K562 (cell line): ENCODE measurements at regions not wholly inside any gene's neighbourhood (a gene's known extent, or its start where the extent isn't known, plus 50 kb on each side); places are given as distances from the start of the nearest gene placed in this dataset.

Experiments
- ATAC-seq: fragments of 200-7000 bp; cut with Tn5 transposase; 3 replicates; pipeline ENCODE4 v1.9.1; 2020; ENCODE audit warnings: moderate library complexity
- BruUV-seq: library from RNA; stranded (reverse); fragments of 400-500 nt; replicated peaks from 2 replicates; lab custom pipeline; 2021; lab: Mats Ljungman, UMichigan
- CTCF ChIA-PET: fragments of 300-600 bp; formaldehyde crosslinking; extraction: SDS; loops from one replicate; lab custom pipeline; 2021; ENCODE audit warnings: low intra/inter-chr PET ratio; lab: Yijun Ruan, JAX
- POLR2A ChIA-PET: fragments of 300-600, 350-650 bp; sonication (Branson Sonifier 250); formaldehyde crosslinking; extraction: SDS; loops from one replicate; lab custom pipeline; 2021; ENCODE audit warnings: antibody characterized with exemption, inconsistent platforms; lab: Yijun Ruan, JAX
- DNase-seq, 4 experiments: peaks; one replicate each; pipeline versions ENCODE4 v3.0.0 to v3.0.0-alpha.2; 2011 to 2018; ENCODE audit warnings: low spot score in 3 of 4, mixed read lengths in 3 of 4; ENCODE audit errors: extremely low read depth in 1 of 4
- FAIRE-seq: peaks from 2 replicates; lab custom pipeline; 2011; peaks lifted over from hg19 to GRCh38; lab: Jason Lieb, UNC
- H2AFZ ChIP-seq: 2 replicates; pipeline ENCODE4 v1.6.0; 2011; ENCODE audit warnings: low read depth, low read length, control low read depth, inconsistent platforms
- H3K27ac ChIP-seq: fragments of 200-600 bp; 3 replicates; pipeline ENCODE4 v1.8.0; 2011; ENCODE audit warnings: low read depth, mild to moderate bottlenecking, control low read depth, inconsistent platforms, low read length, moderate library complexity, mixed read lengths; ENCODE audit errors: extremely low read depth
- H3K27me3 ChIP-seq, 2 experiments: fragments of 300-600 bp in 1 of 2; 2 replicates in 1 of 2; 3 replicates in 1 of 2; pipeline versions ENCODE4 v1.6.0 to v1.8.0; 2011; ENCODE audit warnings: inconsistent platforms in 2 of 2, low read length in 2 of 2, mild to moderate bottlenecking in 1 of 2, mixed read lengths in 1 of 2, moderate library complexity in 1 of 2; ENCODE audit not compliant: control insufficient read depth in 2 of 2, insufficient read depth in 2 of 2
- H3K36me3 ChIP-seq: fragments of 300-600 bp; 3 replicates; pipeline ENCODE4 v1.8.0; 2011; ENCODE audit warnings: mild to moderate bottlenecking, low read length, inconsistent platforms; ENCODE audit not compliant: control insufficient read depth, insufficient read depth
- H3K4me1 ChIP-seq, 2 experiments: fragments of 200-600 bp in 1 of 2; replicated peaks in 1 of 2; 2 replicates in 1 of 2; 3 replicates in 1 of 2; pipeline versions ENCODE4 v1.5.1 to v1.8.0; 2011; ENCODE audit warnings: inconsistent platforms in 2 of 2, low read length in 2 of 2, mild to moderate bottlenecking in 1 of 2, mixed read lengths in 1 of 2, moderate library complexity in 1 of 2; ENCODE audit not compliant: control insufficient read depth in 2 of 2, insufficient read depth in 2 of 2
- H3K4me2 ChIP-seq: 2 replicates; pipeline ENCODE4 v1.6.1; 2011; ENCODE audit warnings: low read length, control low read depth, inconsistent platforms, mixed read lengths; ENCODE audit not compliant: insufficient read depth
- H3K4me3 ChIP-seq: fragments of 200-600 bp; sonication (generic), shearing (Covaris generic); 2 replicates; pipeline ENCODE4 v1.5.1; 2016; ENCODE audit warnings: control low read depth, inconsistent platforms
- H3K79me2 ChIP-seq: fragments of 200-600 bp; 3 replicates; pipeline ENCODE4 v1.8.0; 2011; ENCODE audit warnings: low read length, inconsistent platforms; ENCODE audit not compliant: control insufficient read depth, insufficient read depth
- H3K9ac ChIP-seq, 2 experiments: 2 replicates each; pipeline versions ENCODE4 v1.6.0 to v1.6.1; 2011; ENCODE audit warnings: low read depth in 2 of 2, low read length in 2 of 2, control low read depth in 1 of 2, inconsistent platforms in 1 of 2, mild to moderate bottlenecking in 1 of 2, mixed read lengths in 1 of 2; ENCODE audit not compliant: insufficient read depth in 1 of 2
- H3K9me1 ChIP-seq: one replicate; pipeline ENCODE4 v1.6.0; 2011; ENCODE audit warnings: inconsistent platforms, mild to moderate bottlenecking, low read length, moderate library complexity; ENCODE audit not compliant: control insufficient read depth, insufficient read depth
- H3K9me3 ChIP-seq: replicated peaks from 2 replicates; pipeline ENCODE4 v1.5.1; 2011; ENCODE audit warnings: low read depth, low read length, inconsistent platforms; ENCODE audit not compliant: control insufficient read depth, insufficient read depth
- H4K20me1 ChIP-seq: replicated peaks from 2 replicates; pipeline ENCODE4 v1.6.1; 2011; ENCODE audit warnings: low read length, inconsistent platforms, mixed read lengths; ENCODE audit not compliant: control insufficient read depth, insufficient read depth
- CCNT2 ChIP-seq: IDR thresholded peaks from 2 replicates; pipeline ENCODE4 v1.6.1; 2011; ENCODE audit warnings: borderline replicate concordance, low read depth, mild to moderate bottlenecking, moderate library complexity, mixed read lengths, low read length; ENCODE audit not compliant: insufficient read length; ENCODE audit errors: extremely low read depth
- CREBBP ChIP-seq: IDR thresholded peaks from one replicate; pipeline ENCODE4 v1.6.1; 2012; ENCODE audit warnings: low read depth, mild to moderate bottlenecking, control low read depth, inconsistent platforms, low read length
- CTCF ChIP-seq, 3 experiments: IDR thresholded peaks in 2 of 3; conservative IDR thresholded peaks in 1 of 3; 2 replicates each; pipeline ENCODE4 v1.5.1; 2011 to 2012; ENCODE audit warnings: low read length in 3 of 3, mild to moderate bottlenecking in 3 of 3, control low read depth in 2 of 3, improper control_type of control experiment in 1 of 3, inconsistent platforms in 1 of 3, low read depth in 1 of 3, mixed read lengths in 1 of 3, moderate library complexity in 1 of 3; ENCODE audit not compliant: insufficient read depth in 2 of 3
- DPF2 ChIP-seq: fragments of 450-650 bp; IDR thresholded peaks from 2 replicates; pipeline ENCODE4 v1.6.1; 2016
- FOXK2 ChIP-seq, 2 experiments: fragments of 450-650 bp; IDR thresholded peaks in 1 of 2; conservative IDR thresholded peaks in 1 of 2; 2 replicates each; pipeline ENCODE4 v1.6.1; 2016; ENCODE audit warnings: low read depth in 2 of 2, mild to moderate bottlenecking in 1 of 2
- FOXM1 ChIP-seq, 2 experiments: fragments of 450-650 bp in 1 of 2; sonication (generic) in 1 of 2; formaldehyde crosslinking in 1 of 2; IDR thresholded peaks; 2 replicates each; pipeline versions ENCODE4 v1.6.1 to v1.9.0; 2017 to 2022; ENCODE audit warnings: low read depth in 2 of 2, mild to moderate bottlenecking in 2 of 2, missing genetic modification reagents in 1 of 2, moderate library complexity in 1 of 2
- GATA2 ChIP-seq: sonication (generic); formaldehyde crosslinking; IDR thresholded peaks from 2 replicates; pipeline ENCODE4 v1.4.0; 2020; ENCODE audit warnings: mild to moderate bottlenecking, missing genetic modification reagents
- HDAC3 ChIP-seq: fragments of 450-650 bp; IDR thresholded peaks from 2 replicates; pipeline ENCODE4 v1.6.1; 2018; ENCODE audit warnings: borderline replicate concordance, mild to moderate bottlenecking, moderate library complexity; ENCODE audit not compliant: partially characterized antibody
- MEF2A ChIP-seq: IDR thresholded peaks from 2 replicates; pipeline ENCODE4 v1.6.1; 2011; ENCODE audit warnings: low read depth, mild to moderate bottlenecking, low read length, moderate library complexity; ENCODE audit not compliant: control insufficient read depth
- MTA1 ChIP-seq: fragments of 450-650 bp; IDR thresholded peaks from 2 replicates; pipeline ENCODE4 v1.6.1; 2017; ENCODE audit warnings: borderline replicate concordance
- NEUROD1 ChIP-seq: fragments of 150-350 bp; IDR thresholded peaks from 2 replicates; pipeline ENCODE4 v1.6.1; 2014; ENCODE audit warnings: borderline replicate concordance, low read length, low read depth; ENCODE audit not compliant: partially characterized antibody
- NRF1 ChIP-seq, 2 experiments: fragments of 450-650 bp; IDR thresholded peaks in 1 of 2; conservative IDR thresholded peaks in 1 of 2; 2 replicates each; pipeline ENCODE4 v1.6.1; 2014; ENCODE audit warnings: mild to moderate bottlenecking in 2 of 2
- RFX7 ChIP-seq: fragments of 250-450 bp; sonication (Bioruptor Pico); IDR thresholded peaks from 2 replicates; pipeline ENCODE4 v1.5.1; 2021; ENCODE audit warnings: mild to moderate bottlenecking
- SMARCA4 ChIP-seq: fragments of 450-650 bp; IDR thresholded peaks from 2 replicates; pipeline ENCODE4 v1.6.1; 2016
- XRCC4 ChIP-seq: IDR thresholded peaks from one replicate; pipeline ENCODE4 v1.6.1; 2011; ENCODE audit not compliant: insufficient read depth, insufficient read length; ENCODE audit errors: extremely low read depth
- YY1 ChIP-seq, 3 experiments: IDR thresholded peaks; 2 replicates each; pipeline ENCODE4 v1.6.1; 2011; ENCODE audit warnings: low read length in 2 of 3, mild to moderate bottlenecking in 2 of 3, moderate library complexity in 2 of 3, borderline replicate concordance in 1 of 3, control low read depth in 1 of 3, low read depth in 1 of 3; ENCODE audit not compliant: insufficient read depth in 3 of 3, insufficient replicate concordance in 2 of 3, control insufficient read depth in 1 of 3, insufficient read length in 1 of 3; ENCODE audit errors: extremely low read depth in 1 of 3
- WGBS: fragments of 100-300 bp; shearing (Covaris generic); methylation state at CpG from one replicate; pipeline ENCODE4 v1.1.6; 2016; ENCODE audit warnings: low coverage, mixed read lengths; ENCODE audit not compliant: insufficient coverage; ENCODE audit errors: missing lambda C conversion rate; 5-methylcytosine and 5-hydroxymethylcytosine counted together
- in situ Hi-C: fragments of 300-500 bp; cut with MboI; formaldehyde crosslinking; loops from 4 replicates; pipeline ENCODE4 v1.15.0; 2018; ENCODE audit warnings: inconsistent platforms, mixed read lengths
- intact Hi-C: fragments of 100-400 bp; cut with micrococcal nuclease; formaldehyde crosslinking; loops from 2 replicates; pipeline ENCODE4 v1.14.2; 2022
- TF ChIP-seq, protein P1 (sequence below): fragments of 250-450 bp; sonication (Bioruptor Pico); IDR thresholded peaks from 2 replicates; pipeline ENCODE4 v1.5.1; 2021; ENCODE audit warnings: mild to moderate bottlenecking

GRCh38 chr3:107429320-107430181, 52.3 kb downstream of the CCDC54 start:
- FAIRE-seq (peak; percentile 58), DNase-seq (peak; percentile 58 to 65 (median 61)), ATAC-seq (peak; percentile 89)
- Histone ChIP-seq H3K4me2 (no peak overlapping the region), H3K27ac (no peak overlapping the region), H3K9me3 (no peaks in the 10 kb centered on the region), H3K36me3 (no peaks in the 10 kb centered on the region), H4K20me1 (no peaks in the 10 kb centered on the region), H3K79me2 (no peaks in the 10 kb centered on the region), H3K4me3 (no peak overlapping the region), H2AFZ (0 out of 2 replicates have a peak overlapping the region, but pooled peaks have one; percentile 3), H3K4me1 (peaks cover 0 to 16% of the 10 kb centered on the region in 2 experiments; a peak in 2 of 5 replicates), H3K9ac (no peak overlapping the region; a peak in 1 of 4 replicates), H3K27me3 (no peaks in the 10 kb centered on the region), H3K9me1 (no peaks in the 10 kb centered on the region)
- CTCF ChIA-PET = no interaction called here
- WGBS = 31% methylated on average over 22 of the region's 37 CpGs
- intact Hi-C loops = loop anchor here (5.0 kb wide), 1 partner anchor 93 kb away; the partner anchor contains the start of gene BBX
- BruUV-seq = no TSS peak
- POLR2A ChIA-PET = no interaction called here
- in situ Hi-C loops = no loop called here
- TF ChIP-seq YY1 (IDR thresholded peaks at IDR 0.05; ENCODE audit: borderline replicate concordance in 1 of 3, control insufficient read depth in 1 of 3, extremely low read depth in 1 of 3, insufficient read depth in 3 of 3, insufficient read length in 1 of 3, insufficient replicate concordance in 2 of 3, low read depth in 1 of 3, low read length in 2 of 3) (no peak), MEF2A (no peak), RFX7 (no peak), HDAC3 (no peak), NRF1 (conservative IDR thresholded peaks at IDR 0.05 in 1 of 2, IDR thresholded peaks at IDR 0.05 in 1 of 2) (peak; percentile 62 to 67), XRCC4 (no peak), CREBBP (no peak), CCNT2 (no peak), CTCF (IDR thresholded peaks at IDR 0.05 in 2 of 3, conservative IDR thresholded peaks at IDR 0.05 in 1 of 3; ENCODE audit: insufficient read depth in 2 of 3, low read depth in 1 of 3, low read length in 3 of 3) (peak; percentile 57 to 68 (median 64)), DPF2 (no peak), SMARCA4 (no peak), FOXK2 (conservative IDR thresholded peaks at IDR 0.05 in 1 of 2, IDR thresholded peaks at IDR 0.05 in 1 of 2; ENCODE audit: low read depth in 2 of 2) (no peak), FOXM1 (IDR thresholded peaks at IDR 0.05; ENCODE audit: low read depth) (no peak), FOXM1 (CRISPR knock-in tag; IDR thresholded peaks at IDR 0.05; ENCODE audit: low read depth) (no peak), GATA2 (CRISPR knock-in tag) (no peak), MTA1 (no peak), NEUROD1 (no peak)
- TF ChIP-seq, protein P1, sequence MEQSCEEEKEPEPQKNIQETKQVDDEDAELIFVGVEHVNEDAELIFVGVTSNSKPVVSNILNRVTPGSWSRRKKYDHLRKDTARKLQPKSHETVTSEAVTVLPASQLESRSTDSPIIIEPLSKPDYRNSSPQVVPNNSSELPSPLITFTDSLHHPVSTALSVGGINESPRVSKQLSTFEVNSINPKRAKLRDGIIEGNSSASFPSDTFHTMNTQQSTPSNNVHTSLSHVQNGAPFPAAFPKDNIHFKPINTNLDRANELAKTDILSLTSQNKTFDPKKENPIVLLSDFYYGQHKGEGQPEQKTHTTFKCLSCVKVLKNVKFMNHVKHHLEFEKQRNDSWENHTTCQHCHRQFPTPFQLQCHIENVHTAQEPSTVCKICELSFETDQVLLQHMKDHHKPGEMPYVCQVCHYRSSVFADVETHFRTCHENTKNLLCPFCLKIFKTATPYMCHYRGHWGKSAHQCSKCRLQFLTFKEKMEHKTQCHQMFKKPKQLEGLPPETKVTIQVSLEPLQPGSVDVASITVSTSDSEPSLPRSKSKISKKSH (CRISPR knock-in tag) = no peak
